ENCODE measurements at regions not wholly inside any gene's neighbourhood (a gene's known extent, or its start where the extent isn't known, plus 50 kb on each side); places are given as distances from the start of the nearest gene placed in this dataset.

- peak overlapping the region; percentile 66 for H3K4me3 ChIP-seq
- no peaks in the 10 kb centered on the region for H3K36me3 ChIP-seq (ENCODE audit: insufficient read depth, low read length)
- H3K9me3 ChIP-seq (ENCODE audit: low read depth, low read length): no peaks in the 10 kb centered on the region
- TF ChIP-seq EZH2 (IDR thresholded peaks at IDR 0.05) (no peak), POLR2AphosphoS5 (IDR thresholded peaks at IDR 0.05; ENCODE audit: borderline replicate concordance, low read depth, low read length) (no peak), FOXP2 (optimal IDR thresholded peaks at IDR 0.05; ENCODE audit: control extremely low read depth, extremely low read length, insufficient read depth) (no peak)
- H3K9ac ChIP-seq (ENCODE audit: insufficient read length): peak overlapping the region; percentile 78
- peak overlapping the region; percentile 93 for H3K27ac ChIP-seq
- no peak for DNase-seq (ENCODE audit: low read depth, low spot score)
These were observed 156.6 kb downstream of the TM9SF2 start for GRCh38 chr13:99657848-99658260.

GRCh38 chr13:99656844-99657381, 155.6 kb downstream of the TM9SF2 start:
- TF ChIP-seq FOXP2 (optimal IDR thresholded peaks at IDR 0.05; ENCODE audit: control extremely low read depth, extremely low read length, insufficient read depth): no peak
- no peak for TF ChIP-seq POLR2AphosphoS5 (IDR thresholded peaks at IDR 0.05; ENCODE audit: borderline replicate concordance, low read depth, low read length)
- no peak for TF ChIP-seq EZH2 (IDR thresholded peaks at IDR 0.05)
- peak overlapping the region; percentile 63 for H3K4me3 ChIP-seq
- no peaks in the 10 kb centered on the region for H3K36me3 ChIP-seq (ENCODE audit: insufficient read depth, low read length)
- H3K27ac ChIP-seq: peak overlapping the region; percentile 93
- H3K9ac ChIP-seq (ENCODE audit: insufficient read length): peak overlapping the region; percentile 78
- no peak for DNase-seq (ENCODE audit: low read depth, low spot score)
- no peaks in the 10 kb centered on the region for H3K9me3 ChIP-seq (ENCODE audit: low read depth, low read length)

- H3K9ac ChIP-seq (ENCODE audit: insufficient read length): peak overlapping the region; percentile 54
- H3K4me3 ChIP-seq: peak overlapping the region; percentile 63
- no peaks in the 10 kb centered on the region for H3K36me3 ChIP-seq (ENCODE audit: insufficient read depth, low read length)
- H3K27ac ChIP-seq: peak overlapping the region; percentile 93
- TF ChIP-seq POLR2AphosphoS5 (IDR thresholded peaks at IDR 0.05; ENCODE audit: borderline replicate concordance, low read depth, low read length): no peak
- no peak for TF ChIP-seq FOXP2 (optimal IDR thresholded peaks at IDR 0.05; ENCODE audit: control extremely low read depth, extremely low read length, insufficient read depth)
- no peak for TF ChIP-seq EZH2 (IDR thresholded peaks at IDR 0.05)
- no peaks in the 10 kb centered on the region for H3K9me3 ChIP-seq (ENCODE audit: low read depth, low read length)
- no peak for DNase-seq (ENCODE audit: low read depth, low spot score)
These were observed 154.9 kb downstream of the TM9SF2 start for GRCh38 chr13:99656092-99656745.

- peak overlapping the region; percentile 54 for H3K9ac ChIP-seq (ENCODE audit: insufficient read length)
- no peak for DNase-seq (ENCODE audit: low read depth, low spot score)
- H3K27ac ChIP-seq: no peak overlapping the region
- H3K4me3 ChIP-seq: peak overlapping the region; percentile 63; the same call in 1 of the 2 replicates
- H3K36me3 ChIP-seq (ENCODE audit: insufficient read depth, low read length): no peaks in the 10 kb centered on the region
- TF ChIP-seq POLR2AphosphoS5 (IDR thresholded peaks at IDR 0.05; ENCODE audit: borderline replicate concordance, low read depth, low read length): no peak
- no peak for TF ChIP-seq EZH2 (IDR thresholded peaks at IDR 0.05)
- no peak for TF ChIP-seq FOXP2 (optimal IDR thresholded peaks at IDR 0.05; ENCODE audit: control extremely low read depth, extremely low read length, insufficient read depth)
- H3K9me3 ChIP-seq (ENCODE audit: low read depth, low read length): no peaks in the 10 kb centered on the region
These were observed 154.2 kb downstream of the TM9SF2 start for GRCh38 chr13:99655351-99656091.

GRCh38 chr13:99654076-99654475, 152.8 kb downstream of the TM9SF2 start:
- Histone ChIP-seq H3K9ac (ENCODE audit: insufficient read length) (no peak overlapping the region), H3K9me3 (ENCODE audit: low read depth, low read length) (no peaks in the 10 kb centered on the region), H3K4me3 (no peak overlapping the region), H3K36me3 (ENCODE audit: insufficient read depth, low read length) (no peaks in the 10 kb centered on the region), H3K27ac (no peak overlapping the region)
- TF ChIP-seq FOXP2 (optimal IDR thresholded peaks at IDR 0.05; ENCODE audit: control extremely low read depth, extremely low read length, insufficient read depth) (no peak), POLR2AphosphoS5 (IDR thresholded peaks at IDR 0.05; ENCODE audit: borderline replicate concordance, low read depth, low read length) (no peak), EZH2 (IDR thresholded peaks at IDR 0.05) (no peak)
- no peak for DNase-seq (ENCODE audit: low read depth, low spot score)

- Histone ChIP-seq H3K27ac (no peak overlapping the region), H3K9me3 (ENCODE audit: low read depth, low read length) (no peaks in the 10 kb centered on the region)
These were observed 152.3 kb downstream of the TM9SF2 start for GRCh38 chr13:99653526-99653925.

GRCh38 chr13:99652901-99653300, 151.6 kb downstream of the TM9SF2 start:
- no peak overlapping the region for H3K27ac ChIP-seq
- no peak for DNase-seq (ENCODE audit: low read depth, low spot score)
- no peak overlapping the region for H3K9ac ChIP-seq (ENCODE audit: insufficient read length)
- TF ChIP-seq FOXP2 (optimal IDR thresholded peaks at IDR 0.05; ENCODE audit: control extremely low read depth, extremely low read length, insufficient read depth) (no peak), EZH2 (IDR thresholded peaks at IDR 0.05) (no peak)
- no peak overlapping the region for H3K4me3 ChIP-seq
- H3K36me3 ChIP-seq (ENCODE audit: insufficient read depth, low read length): no peaks in the 10 kb centered on the region
- no peaks in the 10 kb centered on the region for H3K9me3 ChIP-seq (ENCODE audit: low read depth, low read length)

More at GRCh38 chr13:99653526-99653925, 152.3 kb downstream of the TM9SF2 start:
- Histone ChIP-seq H3K4me3 (no peak overlapping the region), H3K36me3 (ENCODE audit: insufficient read depth, low read length) (no peaks in the 10 kb centered on the region), H3K9ac (ENCODE audit: insufficient read length) (no peak overlapping the region)
- TF ChIP-seq EZH2 (IDR thresholded peaks at IDR 0.05) (no peak), POLR2AphosphoS5 (IDR thresholded peaks at IDR 0.05; ENCODE audit: borderline replicate concordance, low read depth, low read length) (no peak), FOXP2 (optimal IDR thresholded peaks at IDR 0.05; ENCODE audit: control extremely low read depth, extremely low read length, insufficient read depth) (no peak)
- DNase-seq (ENCODE audit: low read depth, low spot score): no peak

- no peak for TF ChIP-seq POLR2AphosphoS5 (IDR thresholded peaks at IDR 0.05; ENCODE audit: borderline replicate concordance, low read depth, low read length)
- no peak for TF ChIP-seq FOXP2 (optimal IDR thresholded peaks at IDR 0.05; ENCODE audit: control extremely low read depth, extremely low read length, insufficient read depth)
- TF ChIP-seq EZH2 (IDR thresholded peaks at IDR 0.05): no peak
- H3K27ac ChIP-seq: no peak overlapping the region
- no peaks in the 10 kb centered on the region for H3K36me3 ChIP-seq (ENCODE audit: insufficient read depth, low read length)
- DNase-seq (ENCODE audit: low read depth, low spot score): no peak
- no peak overlapping the region for H3K9ac ChIP-seq (ENCODE audit: insufficient read length)
- no peaks in the 10 kb centered on the region for H3K9me3 ChIP-seq (ENCODE audit: low read depth, low read length)
- no peak overlapping the region for H3K4me3 ChIP-seq
These were observed 150.9 kb downstream of the TM9SF2 start for GRCh38 chr13:99652141-99652540.

Data from SK-N-MC (cell line).